H1 (cell line): ENCODE measurements at regions not wholly inside any gene's neighbourhood (a gene's known extent, or its start where the extent isn't known, plus 50 kb on each side); places are given as distances from the start of the nearest gene placed in this dataset.

ENCODE experiments used
- GABPA ChIP-seq: IDR thresholded peaks from 2 replicates; pipeline ENCODE4 v1.6.1; 2011; ENCODE audit warnings: mild to moderate bottlenecking, low read length, moderate library complexity, borderline replicate concordance; ENCODE audit not compliant: insufficient read depth
- ZNF274 ChIP-seq: IDR thresholded peaks from 2 replicates; pipeline ENCODE4 v1.7.0; 2012; ENCODE audit warnings: low read length, borderline replicate concordance; ENCODE audit errors: extremely low read depth

- TF ChIP-seq GABPA: no peak
- TF ChIP-seq ZNF274: no peak
These were observed 515.1 kb downstream of the TECRL start (continued) for GRCh38 chr4:63894161-63894560.
